ENCODE measurements at regions not wholly inside any gene's neighbourhood (a gene's known extent, or its start where the extent isn't known, plus 50 kb on each side); places are given as distances from the start of the nearest gene placed in this dataset.

DNA sequence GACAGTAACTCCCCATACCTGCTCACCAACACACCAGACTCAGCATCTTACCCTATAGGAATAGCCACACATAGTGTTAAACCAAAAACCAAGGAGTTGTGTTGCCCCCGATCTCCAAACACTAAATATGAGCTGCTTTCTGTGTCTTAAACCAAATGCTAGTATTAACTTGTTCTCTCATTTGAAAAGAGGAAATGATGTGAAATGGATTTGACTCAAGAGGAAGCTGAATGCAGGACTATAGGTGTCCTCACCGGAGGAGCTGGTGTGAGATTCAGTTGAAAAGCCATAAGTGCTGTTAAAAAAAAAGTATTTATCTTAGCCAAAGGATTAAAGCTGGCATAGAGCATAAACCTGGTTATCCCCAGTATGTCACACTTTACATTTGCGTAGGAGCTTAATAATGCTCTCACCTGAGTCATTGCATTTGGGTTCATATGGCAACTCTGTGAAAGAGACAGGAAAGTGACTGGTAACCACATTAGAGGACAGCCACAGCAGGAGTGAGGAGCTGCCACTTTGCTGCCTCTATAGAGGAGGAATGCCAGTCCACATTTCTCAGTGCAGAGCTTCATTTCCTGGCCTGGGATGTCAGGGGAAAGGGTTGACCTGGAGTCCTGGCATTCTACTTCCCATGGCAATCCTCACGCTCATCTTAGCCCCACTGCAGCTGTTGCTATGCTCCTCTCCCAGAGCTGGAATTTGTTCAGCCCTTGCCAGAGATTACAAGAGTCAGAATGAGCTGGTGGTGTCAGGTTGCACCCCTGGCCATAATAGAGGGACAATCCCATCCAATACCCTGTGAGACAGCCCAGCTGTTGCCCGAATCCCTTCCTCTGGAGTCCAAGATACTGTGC lies 143.3 kb upstream of the ANKFN1 start:
- no peak for DNase-seq

DNA sequence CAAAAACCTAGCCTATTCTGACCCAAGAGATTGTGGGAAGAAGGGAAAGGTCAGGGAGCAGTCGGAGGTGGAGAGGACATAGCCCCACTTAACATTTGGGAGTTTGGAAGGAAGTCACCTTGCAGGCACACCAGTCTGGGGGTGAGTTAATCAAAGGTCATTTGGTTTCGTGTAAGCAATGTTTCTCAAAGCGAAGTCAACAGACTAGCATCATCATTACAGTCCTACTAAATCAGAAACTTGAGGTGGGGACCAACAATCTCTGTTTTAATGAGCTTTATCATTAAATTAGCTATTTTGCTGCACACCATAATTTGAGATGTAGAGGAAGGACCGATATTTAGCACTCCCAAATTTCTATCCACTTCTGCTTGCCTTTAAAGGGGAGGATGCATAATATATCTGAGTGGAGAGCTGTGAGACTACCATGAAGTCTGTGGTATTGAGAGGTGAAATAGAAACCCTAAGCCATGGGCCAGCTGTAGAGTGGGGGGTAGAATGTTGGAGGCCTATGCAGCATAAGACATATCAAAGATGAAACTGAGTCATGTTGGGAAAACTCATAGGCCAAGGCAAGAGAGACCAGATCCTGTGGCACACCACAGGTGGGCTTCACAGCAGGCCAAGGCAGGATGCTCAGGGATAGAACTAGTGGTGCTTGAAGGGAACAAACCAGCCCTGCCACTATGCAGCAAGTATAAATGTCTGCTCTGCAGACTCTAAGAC lies 141.7 kb upstream of the ANKFN1 start:
- no peak for DNase-seq

DNA sequence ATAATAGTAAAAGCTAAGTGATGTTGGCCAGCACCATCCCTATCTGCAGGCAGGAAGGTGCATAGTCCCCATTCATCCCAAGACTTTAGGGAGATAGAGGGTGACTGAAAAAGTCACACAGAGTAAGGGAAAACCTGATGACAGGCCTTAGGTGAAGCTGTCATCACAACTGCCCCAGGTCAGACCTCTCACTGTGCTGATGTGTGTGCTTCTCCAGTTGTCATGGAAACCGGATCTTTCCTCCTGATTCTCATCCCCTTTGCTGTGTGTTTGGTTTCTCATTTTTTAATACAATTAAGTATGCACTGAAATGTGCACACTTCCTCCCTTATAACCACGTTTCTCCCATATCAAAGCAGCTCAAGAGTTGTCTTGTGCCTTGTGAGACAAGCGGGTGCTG lies 135.1 kb upstream of the ANKFN1 start:
- no peak for DNase-seq

DNA sequence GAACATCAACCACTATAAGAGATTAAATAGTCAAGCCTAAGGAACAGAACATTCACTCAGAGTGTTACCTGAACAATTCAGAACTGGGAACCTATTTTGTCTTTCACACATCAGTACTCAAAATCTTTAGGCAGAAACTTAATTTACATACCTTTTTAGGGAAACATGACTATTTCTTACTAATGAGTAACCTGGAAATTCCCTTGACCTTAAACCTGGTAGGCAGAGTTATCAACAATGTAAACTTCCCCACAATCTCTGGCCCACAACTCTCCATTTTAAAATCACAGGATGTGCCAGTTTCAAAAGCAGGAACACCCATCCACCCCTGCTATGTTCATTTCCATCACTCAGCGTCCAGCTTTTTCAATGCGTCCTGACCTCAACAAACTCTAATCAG lies 132.9 kb upstream of the ANKFN1 start:
- no peak for DNase-seq

DNA sequence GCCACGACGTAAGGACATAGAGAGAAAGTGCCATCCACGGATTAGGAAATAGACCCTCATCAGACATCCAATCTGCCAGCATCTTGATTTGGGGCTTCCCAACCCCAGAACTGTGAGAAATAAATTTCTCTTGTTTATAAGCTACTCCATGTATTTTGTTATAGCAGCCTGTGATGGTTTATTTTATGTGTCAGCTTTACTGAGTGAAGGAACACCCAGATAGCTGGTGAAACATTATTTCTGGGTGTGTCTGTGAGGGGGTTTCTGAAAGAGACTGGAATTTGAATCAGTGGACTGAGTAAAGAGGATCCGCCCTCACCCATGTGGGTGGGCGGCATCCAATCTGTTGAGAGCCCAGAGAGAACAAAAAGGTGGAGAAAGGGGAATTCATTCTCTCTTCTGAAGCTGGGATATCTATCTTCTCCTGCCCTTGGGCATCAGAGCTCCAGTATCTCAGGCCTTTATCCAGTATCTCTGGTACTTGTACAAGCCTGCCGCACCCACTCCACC lies 131.5 kb upstream of the ANKFN1 start:
- no peak for DNase-seq

DNA sequence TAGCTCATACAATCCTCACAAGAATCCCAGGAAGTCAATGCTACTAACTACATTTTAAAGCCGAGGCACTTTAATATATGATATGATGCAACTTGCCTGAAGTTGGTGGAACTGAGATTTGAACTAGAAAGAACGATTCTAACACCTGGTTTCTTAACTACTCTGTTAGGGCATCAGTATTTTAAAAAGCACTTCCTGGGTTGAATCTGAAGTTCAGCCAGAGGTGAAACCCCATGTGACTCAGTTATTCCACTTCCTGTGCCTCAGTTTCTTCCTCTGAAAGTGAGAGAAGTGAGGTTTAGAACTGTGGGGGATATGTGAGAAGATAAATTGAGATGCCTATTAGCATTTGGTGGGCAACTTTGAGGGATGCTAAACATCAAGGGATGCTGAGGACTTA lies 129.4 kb upstream of the ANKFN1 start:
- no peak for DNase-seq

DNA sequence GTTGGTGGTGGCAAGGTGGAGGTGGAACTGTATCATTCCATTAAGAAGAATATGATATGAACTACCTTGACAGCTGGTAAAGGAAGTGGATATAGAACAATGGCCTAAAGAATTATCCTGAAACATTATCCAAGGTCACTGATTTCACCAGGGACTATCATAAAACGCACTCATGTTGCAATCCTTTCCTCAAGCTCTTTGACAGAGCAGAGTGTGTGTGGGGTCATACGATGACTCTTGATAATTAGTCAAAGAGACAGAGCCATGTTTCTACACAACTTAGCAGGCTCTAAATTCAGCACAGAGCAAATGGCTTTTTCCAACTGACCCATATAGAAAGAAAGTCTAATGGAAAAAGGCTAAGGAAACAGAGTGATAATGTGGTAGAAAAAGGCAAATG lies 126.4 kb upstream of the ANKFN1 start:
- DNase-seq, result no peak

DNA sequence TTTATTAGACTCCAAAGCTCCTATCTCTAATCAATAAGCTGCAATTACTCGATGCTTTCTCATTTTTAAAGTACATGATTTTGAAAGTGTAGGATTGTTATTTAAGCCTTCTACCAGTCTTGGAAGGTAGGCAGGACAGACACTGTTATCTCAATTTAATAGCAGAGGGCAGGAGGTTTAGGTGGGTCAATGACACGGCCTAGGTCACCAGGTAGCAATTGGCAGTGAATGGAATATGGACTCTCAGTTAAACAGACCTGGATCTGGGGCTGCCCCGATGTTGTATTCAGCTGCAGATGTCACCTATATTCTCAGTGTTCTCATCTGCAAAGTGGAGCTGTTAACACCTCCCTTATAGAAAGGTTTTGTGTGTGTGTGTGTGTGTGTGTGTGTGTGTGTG lies 124.4 kb upstream of the ANKFN1 start:
- no peak for DNase-seq

DNA sequence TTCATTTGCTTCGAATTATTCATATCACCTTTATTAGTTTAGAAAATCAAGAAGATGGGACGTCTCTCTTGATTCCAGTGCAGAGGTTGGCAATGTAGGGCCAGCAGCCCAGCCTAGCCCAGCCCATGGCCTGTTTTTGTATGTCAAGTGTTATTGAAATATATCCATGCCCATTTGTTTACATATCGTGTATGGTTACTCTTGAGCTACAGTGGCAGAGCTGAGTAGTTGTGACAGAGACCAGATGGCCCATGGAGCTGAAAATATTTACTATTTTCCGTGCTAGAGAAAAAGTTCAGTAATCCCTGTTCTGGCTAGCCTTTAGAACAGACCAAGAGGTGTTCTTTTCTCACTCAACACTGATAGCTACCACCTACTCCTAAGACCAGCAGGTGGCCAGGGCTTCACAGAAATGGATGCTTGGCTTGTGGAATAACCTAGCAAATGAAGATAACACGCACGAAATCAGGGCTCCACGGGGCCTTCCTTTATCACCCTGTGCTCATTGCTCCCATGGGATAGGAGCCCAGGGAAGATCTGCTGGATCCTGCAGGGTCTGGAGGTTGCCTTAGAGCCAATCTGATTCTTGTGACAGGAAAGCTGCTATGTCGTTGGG lies 123.2 kb upstream of the ANKFN1 start:
- DNase-seq, result no peak

DNA sequence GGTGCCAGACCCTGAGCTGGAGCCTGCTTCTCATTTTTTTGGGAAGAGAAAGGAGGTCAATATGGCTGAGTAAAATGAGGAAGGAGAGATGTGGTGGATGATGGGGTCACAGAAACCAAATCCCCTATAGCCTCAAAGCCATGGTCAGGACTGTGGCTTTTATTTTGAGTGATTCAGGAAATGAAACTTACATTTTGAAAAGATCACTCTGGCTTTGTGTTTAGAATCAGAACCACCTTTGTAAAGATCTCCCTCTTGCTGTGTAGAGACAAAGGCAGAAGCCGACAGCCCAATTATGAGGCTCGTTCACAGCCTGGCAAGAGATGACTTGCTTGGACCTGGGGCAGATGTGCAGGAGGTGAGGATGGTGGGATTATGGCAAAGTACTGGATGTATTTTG lies 121.6 kb upstream of the ANKFN1 start:
- no peak for DNase-seq

DNA sequence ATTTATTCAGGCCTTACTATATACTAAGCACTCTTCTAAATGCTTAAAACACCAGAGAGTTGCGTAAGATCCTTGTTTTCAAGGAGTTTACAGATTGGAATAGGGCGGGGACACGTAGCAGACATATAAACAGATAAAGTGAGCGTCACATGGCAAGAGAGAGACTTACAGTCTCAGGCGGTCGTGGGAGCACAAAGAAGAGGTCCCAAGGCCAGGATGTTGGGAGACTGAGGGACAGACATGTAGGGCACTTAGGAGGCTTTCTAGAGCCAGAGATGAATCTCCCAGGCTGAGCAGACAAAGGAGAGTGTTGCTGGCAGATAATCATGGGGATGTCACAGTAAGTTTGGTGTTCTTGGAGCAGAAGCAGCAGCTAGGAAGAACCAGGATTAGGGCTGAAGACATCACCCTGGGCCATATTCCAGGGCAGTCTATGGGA lies 119.1 kb upstream of the ANKFN1 start:
- no peak for DNase-seq

DNA sequence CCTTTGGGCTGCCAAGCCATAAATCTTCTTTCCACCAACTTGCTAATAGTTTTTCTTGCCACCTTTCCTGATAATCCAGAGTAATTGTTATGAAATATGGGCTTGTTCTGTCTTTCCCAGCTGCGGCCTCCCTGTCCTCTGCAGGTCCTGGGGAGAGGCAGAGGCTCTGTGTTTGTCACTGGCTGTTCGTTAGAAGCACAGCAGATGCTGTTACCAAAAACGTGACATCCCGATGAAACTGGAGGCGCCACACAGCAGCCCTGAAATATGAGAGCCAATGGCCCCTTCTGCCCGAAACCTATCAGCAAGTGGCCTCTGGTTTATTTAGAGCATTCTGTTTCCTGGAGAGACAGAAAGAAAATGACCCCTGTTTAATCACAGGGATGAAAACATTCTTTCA lies 115.1 kb upstream of the ANKFN1 start:
- no peak for DNase-seq

DNA sequence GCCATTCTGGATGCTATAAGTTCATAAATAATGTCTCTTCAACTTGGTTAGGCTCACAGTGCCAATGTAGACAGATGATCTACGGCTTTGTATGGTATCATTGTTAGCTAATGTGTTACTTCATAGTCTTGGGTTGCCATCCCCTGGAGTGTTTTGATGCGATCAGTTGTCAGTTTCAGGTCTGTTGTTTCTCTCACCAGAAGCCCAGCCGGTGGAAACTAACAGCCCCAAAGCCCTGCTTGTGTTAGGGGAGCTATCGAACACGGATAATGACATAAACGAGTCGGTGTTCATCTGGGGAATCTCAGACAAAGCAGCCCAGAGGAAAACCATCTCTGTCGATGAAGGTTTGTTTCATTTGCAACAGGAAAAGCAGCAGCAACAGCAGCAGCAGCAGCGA lies 107.4 kb upstream of the ANKFN1 start:
- no peak for DNase-seq

DNA sequence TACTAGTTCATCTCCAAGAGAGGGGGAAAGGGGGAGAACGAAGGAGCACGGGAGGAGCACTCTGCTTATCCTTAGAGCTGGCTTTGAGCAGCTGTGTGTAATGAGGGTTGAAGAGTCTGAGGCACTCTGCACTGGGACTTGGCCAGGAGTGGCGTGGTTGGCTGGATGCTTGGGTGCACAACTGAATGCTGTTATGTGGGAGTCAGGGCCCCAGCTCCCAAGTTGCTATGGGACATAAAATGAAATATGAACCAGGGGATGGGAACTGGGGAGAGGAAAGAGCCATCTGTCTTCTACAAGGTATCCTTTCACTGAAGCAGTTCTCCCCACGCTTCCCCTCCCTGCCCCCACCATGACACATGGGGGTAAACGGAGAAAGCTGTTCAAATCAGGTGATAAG lies 105.9 kb upstream of the ANKFN1 start:
- no peak for DNase-seq

DNA sequence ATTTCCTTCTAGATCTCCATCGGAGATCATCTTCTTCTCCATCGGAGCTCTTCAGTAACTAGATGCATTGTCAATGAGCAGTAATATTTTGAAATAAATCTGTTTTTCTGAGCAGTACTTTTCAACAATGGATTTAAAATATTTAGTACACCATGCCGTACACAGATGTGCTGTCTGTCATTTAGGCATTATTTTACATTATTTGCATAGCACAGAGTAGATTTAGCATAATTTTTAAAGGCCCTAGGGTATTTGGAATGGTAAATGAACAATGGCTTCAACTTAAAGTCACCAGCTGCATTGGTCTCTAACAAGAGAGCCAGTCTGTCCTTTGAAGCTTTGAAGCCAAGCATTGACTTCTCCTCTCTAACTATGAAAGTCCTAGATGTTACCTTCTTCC lies 95.4 kb upstream of the ANKFN1 start:
- DNase-seq, result no peak

DNA sequence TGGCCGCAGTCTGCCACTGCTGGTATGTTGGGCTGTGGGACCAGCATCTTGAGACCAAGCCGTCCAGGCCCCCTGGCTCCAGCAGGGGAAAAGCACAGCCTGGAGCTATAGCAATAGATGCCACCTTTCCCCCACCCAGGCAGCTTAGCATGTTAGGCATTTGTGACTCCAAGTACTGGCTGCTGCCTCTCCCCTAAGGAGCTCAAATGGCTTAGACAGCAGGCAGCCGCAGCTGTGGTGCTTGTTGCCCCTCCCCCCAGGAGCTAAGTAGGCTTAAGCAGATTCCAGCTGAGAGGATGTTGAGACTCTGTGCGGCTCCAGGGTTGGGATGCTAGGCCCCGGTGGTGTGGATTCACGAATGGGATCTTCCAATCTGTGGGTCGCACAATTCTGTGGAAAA lies 88.8 kb upstream of the ANKFN1 start:
- no peak for DNase-seq

DNA sequence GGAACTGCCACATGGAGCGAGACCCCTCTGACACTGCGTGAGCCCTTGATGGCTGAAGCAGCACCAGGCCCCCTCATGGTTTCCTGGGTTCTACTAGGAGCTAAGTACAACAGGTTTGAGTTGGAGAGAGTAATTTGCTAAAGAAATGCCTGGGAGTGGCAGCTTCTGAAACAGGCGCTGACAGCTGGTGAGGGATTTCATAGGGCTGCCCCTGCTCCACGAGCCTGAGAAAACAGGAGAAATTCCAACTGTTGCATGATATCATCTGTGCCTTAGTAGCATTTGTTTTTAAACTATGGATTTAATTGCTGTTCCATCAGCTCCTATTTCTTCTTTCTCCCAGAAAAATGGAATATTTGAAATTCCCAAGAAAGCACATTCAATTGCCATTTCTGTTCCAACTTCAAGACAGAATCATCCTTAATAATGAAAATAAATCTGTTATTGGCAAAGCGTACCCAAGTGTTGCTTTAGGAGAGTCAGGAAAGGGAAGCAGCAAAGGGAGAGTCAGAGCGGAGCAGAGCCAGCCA lies 78.8 kb upstream of the ANKFN1 start:
- DNase-seq, result no peak

DNA sequence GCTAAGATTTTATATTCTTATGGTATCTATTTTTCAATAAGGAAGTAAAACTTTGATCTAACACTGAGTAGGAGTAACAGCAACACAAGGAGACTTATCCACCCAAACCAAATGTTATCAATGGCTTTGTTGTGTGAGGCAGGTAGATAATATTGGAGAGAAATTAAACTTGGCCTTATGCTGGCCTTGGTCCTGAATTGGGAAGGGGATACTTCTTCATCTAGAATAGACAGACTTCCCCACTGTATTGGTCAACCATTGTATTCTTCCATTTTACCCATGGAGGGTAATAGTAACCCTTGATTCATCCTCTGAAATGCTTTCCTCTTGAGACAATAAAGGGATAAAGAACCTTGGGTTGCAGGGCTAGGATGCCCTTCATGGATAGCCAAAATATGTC lies 76.3 kb upstream of the ANKFN1 start:
- no peak for DNase-seq

DNA sequence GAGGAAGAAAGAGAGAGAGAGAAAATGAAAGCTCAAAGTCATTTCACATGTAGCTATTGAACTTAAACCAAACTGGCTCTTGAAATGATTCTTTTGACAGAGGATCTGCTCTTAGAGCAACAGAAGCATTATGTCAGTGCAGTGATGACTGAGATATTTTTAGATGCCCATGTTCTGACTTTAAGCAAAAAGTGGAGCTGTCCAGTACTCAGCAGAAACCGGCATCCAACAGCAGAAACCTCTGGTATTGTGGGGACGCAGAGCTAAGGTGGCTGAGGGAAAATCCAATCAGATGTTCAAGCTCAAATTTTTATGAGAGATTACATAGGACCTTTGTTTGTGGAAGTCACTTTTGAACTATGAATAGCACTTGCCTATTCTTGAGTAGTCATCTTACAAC lies 69.8 kb upstream of the ANKFN1 start:
- no peak for DNase-seq

DNA sequence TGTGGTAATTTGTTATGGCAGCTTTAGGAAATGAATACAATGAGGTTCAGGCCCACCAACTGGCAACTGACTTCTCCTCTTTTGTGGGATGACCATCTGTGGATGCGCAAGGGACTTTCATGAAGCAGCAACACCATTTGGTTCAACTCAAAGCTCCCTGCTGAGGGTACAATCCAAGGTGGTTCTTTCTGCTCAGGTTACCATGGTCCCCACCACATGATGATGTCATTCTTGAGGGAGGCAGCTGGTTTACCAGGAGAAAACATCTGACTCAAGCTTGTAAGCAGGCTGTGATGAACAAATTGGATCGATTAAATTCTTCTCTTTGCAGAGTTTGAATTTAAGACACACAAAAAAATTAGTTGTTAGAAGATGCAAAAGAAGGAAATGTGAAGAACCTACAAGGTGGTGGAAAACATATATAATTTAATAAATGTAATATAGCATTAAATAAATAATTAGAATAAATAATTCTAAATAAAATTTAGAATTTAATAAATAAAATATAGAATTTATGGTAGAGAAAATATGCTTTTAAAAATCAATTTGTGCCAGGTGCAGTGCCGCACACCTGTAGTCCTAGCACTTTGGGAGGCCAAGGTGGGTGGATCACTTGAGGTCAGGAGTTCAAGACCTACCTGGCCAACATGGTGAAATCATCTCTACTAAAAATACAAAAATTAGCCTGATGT lies 67.6 kb upstream of the ANKFN1 start:
- DNase-seq, result no peak

DNA sequence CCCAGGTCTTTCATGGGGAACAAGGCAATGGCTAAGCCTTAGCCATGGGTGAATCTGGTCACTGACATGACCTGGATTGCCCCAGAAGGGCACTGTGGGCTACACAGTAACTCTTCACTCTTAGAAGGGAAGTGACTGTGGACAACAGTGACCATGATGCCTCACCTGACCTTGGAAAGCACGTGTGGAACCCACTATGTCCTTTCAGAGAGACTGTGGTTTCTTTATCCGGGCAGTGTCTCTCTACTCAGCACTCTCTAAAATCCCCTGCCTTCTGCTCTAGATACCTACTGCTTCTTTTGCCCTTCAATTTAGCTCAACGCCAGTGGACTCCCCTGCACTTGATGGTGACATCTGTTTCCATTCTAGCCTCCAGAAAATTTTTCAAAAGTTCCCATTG lies 66.1 kb upstream of the ANKFN1 start:
- DNase-seq, result no peak

DNA sequence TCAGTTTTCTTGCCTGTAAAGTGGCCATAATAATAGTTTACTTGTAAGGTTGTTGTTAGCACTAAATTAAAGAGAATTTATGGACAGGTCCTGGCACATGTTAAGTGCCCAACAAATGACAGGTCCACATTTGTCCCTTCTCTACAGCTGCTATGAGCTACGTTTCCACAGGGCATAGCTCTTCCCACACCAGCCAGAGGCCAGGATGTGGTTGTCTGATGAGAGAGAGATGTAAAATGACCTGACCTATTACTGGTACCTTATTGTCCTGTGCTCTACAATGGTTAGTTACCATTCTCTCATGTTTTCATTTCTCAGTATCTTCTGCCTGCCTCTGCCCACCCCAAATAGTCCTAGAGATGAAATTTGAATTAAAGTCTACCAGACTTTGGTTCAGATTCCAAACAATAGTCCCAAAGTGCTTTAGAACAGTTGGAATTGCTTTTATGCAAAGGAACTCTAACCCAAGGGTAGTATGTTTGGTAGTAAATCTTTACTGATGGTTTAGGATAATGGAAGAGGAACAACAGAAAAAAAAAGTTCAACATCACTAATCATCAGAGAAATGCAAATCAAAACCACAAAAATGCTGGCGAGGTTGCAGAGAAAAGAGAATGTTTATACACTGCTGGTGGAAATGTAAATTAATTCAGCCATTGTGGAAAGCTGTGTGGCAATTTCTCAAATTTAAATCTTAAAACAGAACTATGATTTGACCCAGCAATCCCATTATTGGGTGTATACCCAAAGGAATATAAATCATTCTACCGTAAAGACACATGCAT lies 57.1 kb upstream of the ANKFN1 start:
- DNase-seq, result no peak

Data from hematopoietic multipotent progenitor cell treated with erythropoietin and hydrocortisone succinate and interleukin-3 and kit ligand, for 6 days (in vitro differentiated cells).